Loucy (cell line): ENCODE measurements at regions not wholly inside any gene's neighbourhood (a gene's known extent, or its start where the extent isn't known, plus 50 kb on each side); places are given as distances from the start of the nearest gene placed in this dataset.

Source experiments
- H2AFZ ChIP-seq: fragments of 200-600 bp; sonication (generic); 2 replicates; pipeline ENCODE4 v1.6.0; 2016; ENCODE audit warnings: antibody characterized with exemption, mild to moderate bottlenecking, low read length, moderate library complexity
- H3F3A ChIP-seq: fragments of 200-600 bp; 2 replicates; pipeline ENCODE4 v1.6.0; 2016; ENCODE audit warnings: antibody characterized with exemption, low read depth, mild to moderate bottlenecking
- H3K27me3 ChIP-seq: fragments of 200-600 bp; sonication (generic); 2 replicates; pipeline ENCODE4 v1.6.1; 2014; ENCODE audit warnings: low read length, mild to moderate bottlenecking; ENCODE audit not compliant: insufficient read depth, poor library complexity, severe bottlenecking
- H3K36me3 ChIP-seq: fragments of 200-600 bp; sonication (generic); 2 replicates; pipeline ENCODE4 v1.6.1; 2016; ENCODE audit warnings: low read length; ENCODE audit not compliant: insufficient read depth
- H3K4me1 ChIP-seq: fragments of 200-600 bp; sonication (generic); 2 replicates; pipeline ENCODE4 v1.5.1; 2014; ENCODE audit warnings: low read length, mild to moderate bottlenecking; ENCODE audit not compliant: insufficient read depth, poor library complexity, severe bottlenecking
- H3K4me2 ChIP-seq: fragments of 200-600 bp; sonication (generic); 2 replicates; pipeline ENCODE4 v1.6.0; 2014; ENCODE audit warnings: antibody characterized with exemption, low read length, low read depth, mild to moderate bottlenecking; ENCODE audit not compliant: poor library complexity, severe bottlenecking
- H3K4me3 ChIP-seq: fragments of 200-600 bp; sonication (generic); 2 replicates; pipeline ENCODE4 v1.5.1; 2014; ENCODE audit warnings: low read length, mild to moderate bottlenecking, mixed read lengths; ENCODE audit not compliant: poor library complexity, severe bottlenecking
- H3K79me2 ChIP-seq: fragments of 200-600 bp; sonication (generic); 2 replicates; pipeline ENCODE4 v1.6.1; 2014; ENCODE audit warnings: low read length; ENCODE audit not compliant: insufficient read depth
- H3K9ac ChIP-seq: fragments of 200-600 bp; sonication (generic); 2 replicates; pipeline ENCODE4 v1.6.0; 2014; ENCODE audit warnings: mild to moderate bottlenecking, low read depth, low read length, moderate library complexity; ENCODE audit not compliant: poor library complexity, severe bottlenecking
- H3K9me2 ChIP-seq: fragments of 200-600 bp; sonication (generic); replicated peaks from 2 replicates; pipeline ENCODE4 v1.6.1; 2016; ENCODE audit warnings: low read depth, low read length, mixed read lengths
- H3K9me3 ChIP-seq: fragments of 200-600 bp; sonication (generic); 2 replicates; pipeline ENCODE4 v1.6.1; 2014; ENCODE audit warnings: mild to moderate bottlenecking, antibody characterized with exemption, low read length, low read depth; ENCODE audit not compliant: insufficient read depth
- H4K20me1 ChIP-seq: fragments of 200-600 bp; sonication (generic); 2 replicates; pipeline ENCODE4 v1.6.0; 2014; ENCODE audit warnings: antibody characterized with exemption, low read length, mild to moderate bottlenecking; ENCODE audit not compliant: insufficient read depth, poor library complexity, severe bottlenecking
- CTCF ChIP-seq: fragments of 200-600 bp; sonication (generic); conservative IDR thresholded peaks from 2 replicates; pipeline ENCODE4 v1.5.1; 2014; ENCODE audit warnings: mild to moderate bottlenecking, antibody characterized with exemption, low read length
- EZH2phosphoT487 ChIP-seq: fragments of 200-600 bp; IDR thresholded peaks from 2 replicates; pipeline ENCODE4 v1.6.1; 2018; ENCODE audit warnings: antibody characterized with exemption, mild to moderate bottlenecking, moderate library complexity, borderline replicate concordance

- no peaks in the 10 kb centered on the region for H3F3A ChIP-seq
Observed at GRCh38 chr5:89208811-89209210, 325.8 kb upstream of the MEF2C start.

GRCh38 chr5:89208392-89208791, 325.4 kb upstream of the MEF2C start:
- H3K4me2 ChIP-seq = no peak overlapping the region
- no peak overlapping the region for H3K4me3 ChIP-seq
- no peaks in the 10 kb centered on the region for H3F3A ChIP-seq
- no peaks in the 10 kb centered on the region for H3K27me3 ChIP-seq
- no peak overlapping the region for H2AFZ ChIP-seq
- no peaks in the 10 kb centered on the region for H3K36me3 ChIP-seq
- no peak overlapping the region for H3K9ac ChIP-seq
- no peaks in the 10 kb centered on the region for H3K9me3 ChIP-seq
- H3K9me2 ChIP-seq = no peaks in the 10 kb centered on the region
- TF ChIP-seq EZH2phosphoT487 (no peak), CTCF (no peak)
- no peaks in the 10 kb centered on the region for H4K20me1 ChIP-seq
- no peaks in the 10 kb centered on the region for H3K4me1 ChIP-seq
- H3K79me2 ChIP-seq = no peaks in the 10 kb centered on the region

More at GRCh38 chr5:89208811-89209210, 325.8 kb upstream of the MEF2C start:
- Histone ChIP-seq H3K36me3 (no peaks in the 10 kb centered on the region), H3K9ac (no peak overlapping the region), H2AFZ (no peak overlapping the region), H3K4me2 (no peak overlapping the region), H3K79me2 (no peaks in the 10 kb centered on the region), H3K9me3 (no peaks in the 10 kb centered on the region), H4K20me1 (no peaks in the 10 kb centered on the region), H3K4me1 (no peaks in the 10 kb centered on the region), H3K9me2 (no peaks in the 10 kb centered on the region), H3K27me3 (no peaks in the 10 kb centered on the region), H3K4me3 (no peak overlapping the region)
- TF ChIP-seq CTCF = no peak
- TF ChIP-seq EZH2phosphoT487 = no peak

- H3K79me2 ChIP-seq = no peaks in the 10 kb centered on the region
- no peaks in the 10 kb centered on the region for H4K20me1 ChIP-seq
- H3K9me2 ChIP-seq = no peaks in the 10 kb centered on the region
- H3K4me1 ChIP-seq = no peaks in the 10 kb centered on the region
- H3K36me3 ChIP-seq = no peaks in the 10 kb centered on the region
- no peak overlapping the region for H3K9ac ChIP-seq
- TF ChIP-seq EZH2phosphoT487 (no peak), CTCF (no peak)
- peaks cover 5% of the 10 kb centered on the region; the same call in 1 of the 2 replicates for H3K9me3 ChIP-seq
- no peak overlapping the region for H3K4me2 ChIP-seq
- H3K4me3 ChIP-seq = no peak overlapping the region
- no peaks in the 10 kb centered on the region for H3K27me3 ChIP-seq
- H3F3A ChIP-seq = no peaks in the 10 kb centered on the region
- no peak overlapping the region for H2AFZ ChIP-seq
Observed at GRCh38 chr5:89204756-89205155, 321.8 kb upstream of the MEF2C start.
